H1 (cell line): ENCODE measurements at regions not wholly inside any gene's neighbourhood (a gene's known extent, or its start where the extent isn't known, plus 50 kb on each side); places are given as distances from the start of the nearest gene placed in this dataset.

ENCODE experiments used
- CTCF ChIA-PET: fragments of 300-600 bp; sonication (Branson Sonifier 250); formaldehyde crosslinking; loops from one replicate; lab custom pipeline; 2021; ENCODE audit not compliant: partially characterized antibody; lab: Charles Lee
- POLR2A ChIA-PET: fragments of 300-600 bp; sonication (Branson Sonifier 250); formaldehyde crosslinking; loops from one replicate; lab custom pipeline; 2021; ENCODE audit warnings: inconsistent platforms; ENCODE audit not compliant: partially characterized antibody; lab: Charles Lee
- DNase-seq, 2 experiments: peaks; one replicate each; pipeline versions ENCODE4 v3.0.0 to v3.0.0-alpha.2; 2010 to 2022; ENCODE audit warnings: low spot score in 2 of 2, low read depth in 1 of 2, mixed read lengths in 1 of 2
- FAIRE-seq: peaks from 2 replicates; lab custom pipeline; 2011; peaks lifted over from hg19 to GRCh38; lab: Jason Lieb, UNC
- H2AFZ ChIP-seq: 2 replicates; pipeline ENCODE4 v1.8.1; 2012; ENCODE audit warnings: low read length, inconsistent platforms
- H2AK5ac ChIP-seq: 2 replicates; pipeline ENCODE4 v1.6.1; 2013; ENCODE audit warnings: low read depth, low read length
- H2BK120ac ChIP-seq: replicated peaks from 2 replicates; pipeline ENCODE3; 2013; ENCODE audit warnings: low read depth, low read length, inconsistent platforms
- H2BK12ac ChIP-seq: 2 replicates; pipeline ENCODE4 v1.6.1; 2013; ENCODE audit warnings: low read depth, low read length
- H2BK15ac ChIP-seq: 2 replicates; pipeline ENCODE4 v1.6.1; 2013; ENCODE audit warnings: low read length
- H2BK20ac ChIP-seq: 2 replicates; pipeline ENCODE4 v1.6.1; 2013; ENCODE audit warnings: low read length
- H2BK5ac ChIP-seq: 2 replicates; pipeline ENCODE4 v1.6.1; 2013; ENCODE audit warnings: low read depth, low read length
- H3K14ac ChIP-seq: 2 replicates; pipeline ENCODE4 v1.6.1; 2013; ENCODE audit warnings: inconsistent platforms; ENCODE audit not compliant: insufficient read length
- H3K18ac ChIP-seq: 2 replicates; pipeline ENCODE4 v1.6.1; 2013; ENCODE audit warnings: low read length; ENCODE audit errors: extremely low read depth
- H3K23ac ChIP-seq: 2 replicates; pipeline ENCODE4 v1.6.1; 2013; ENCODE audit warnings: inconsistent platforms; ENCODE audit not compliant: insufficient read length
- H3K23me2 ChIP-seq: 2 replicates; pipeline ENCODE4 v1.6.1; 2013; ENCODE audit warnings: low read depth, low read length
- H3K27ac ChIP-seq: 2 replicates; pipeline ENCODE4 v1.6.1; 2011; ENCODE audit warnings: low read depth, low read length, inconsistent platforms
- H3K27me3 ChIP-seq, 4 experiments: replicated peaks in 1 of 4; 1 replicate in 1 of 4; 2 replicates in 3 of 4; pipeline versions ENCODE4 v1.6.1 to v1.8.1; 2011 to 2013; ENCODE audit warnings: low read length in 3 of 4, mild to moderate bottlenecking in 3 of 4, inconsistent platforms in 2 of 4, mixed read lengths in 2 of 4, moderate library complexity in 1 of 4; ENCODE audit not compliant: control insufficient read depth in 3 of 4, insufficient read depth in 3 of 4; ENCODE audit errors: extremely low read depth in 1 of 4
- H3K36me3 ChIP-seq, 4 experiments: 2 replicates each; pipeline versions ENCODE4 v1.6.1 to v1.8.1; 2011 to 2013; ENCODE audit warnings: mild to moderate bottlenecking in 4 of 4, low read length in 3 of 4, moderate library complexity in 2 of 4, control low read depth in 1 of 4, inconsistent platforms in 1 of 4; ENCODE audit not compliant: insufficient read depth in 4 of 4, control insufficient read depth in 2 of 4
- H3K4ac ChIP-seq: replicated peaks from 2 replicates; pipeline ENCODE3; 2013; ENCODE audit warnings: low read length, low read depth, mixed read lengths, inconsistent platforms; ENCODE audit not compliant: insufficient read length
- H3K4me1 ChIP-seq, 4 experiments: replicated peaks in 1 of 4; 1 replicate in 1 of 4; 2 replicates in 3 of 4; pipeline versions ENCODE4 v1.6.1 to v1.8.1; 2011 to 2013; ENCODE audit warnings: low read length in 3 of 4, inconsistent platforms in 2 of 4, mixed read lengths in 1 of 4; ENCODE audit not compliant: insufficient read depth in 4 of 4, control insufficient read depth in 3 of 4
- H3K4me2 ChIP-seq, 2 experiments: 2 replicates each; pipeline versions ENCODE4 v1.6.1 to v1.8.1; 2011 to 2013; ENCODE audit warnings: low read depth in 2 of 2, low read length in 2 of 2, control low read depth in 1 of 2, inconsistent platforms in 1 of 2, mild to moderate bottlenecking in 1 of 2; ENCODE audit not compliant: insufficient read depth in 1 of 2
- H3K4me3 ChIP-seq, 4 experiments: fragments of 200-600, 300-600 bp in 1 of 4; sonication (generic), shearing (Covaris generic), sonication (Bioruptor Twin) in 1 of 4; 2 replicates each; pipeline versions ENCODE4 v1.5.1 to v1.8.1; 2011 to 2016; ENCODE audit warnings: low read length in 4 of 4, low read depth in 3 of 4, control low read depth in 2 of 4, inconsistent platforms in 2 of 4, mild to moderate bottlenecking in 2 of 4, mixed read lengths in 1 of 4, moderate library complexity in 1 of 4; ENCODE audit not compliant: insufficient read depth in 2 of 4; ENCODE audit errors: extremely low read depth in 1 of 4
- H3K56ac ChIP-seq: replicated peaks from 2 replicates; pipeline ENCODE3; 2013; ENCODE audit warnings: low read depth, mild to moderate bottlenecking, mixed read lengths, low read length, inconsistent platforms; ENCODE audit not compliant: insufficient read length
- H3K79me1 ChIP-seq: 2 replicates; pipeline ENCODE4 v1.6.1; 2013; ENCODE audit warnings: low read depth, low read length, control low read depth
- H3K79me2 ChIP-seq, 2 experiments: 2 replicates each; pipeline versions ENCODE4 v1.6.1 to v1.8.1; 2012 to 2013; ENCODE audit warnings: low read length in 2 of 2, mild to moderate bottlenecking in 2 of 2, inconsistent platforms in 1 of 2; ENCODE audit not compliant: insufficient read depth in 2 of 2, control insufficient read depth in 1 of 2
- H3K9ac ChIP-seq, 4 experiments: replicated peaks in 1 of 4; 1 replicate in 1 of 4; 2 replicates in 3 of 4; pipeline versions ENCODE4 v1.6.1 to v1.8.1; 2011 to 2013; ENCODE audit warnings: low read depth in 3 of 4, low read length in 3 of 4, control low read depth in 2 of 4, mild to moderate bottlenecking in 2 of 4, moderate library complexity in 2 of 4, inconsistent platforms in 1 of 4; ENCODE audit errors: extremely low read depth in 1 of 4
- H3K9me3 ChIP-seq, 2 experiments: 2 replicates each; pipeline versions ENCODE4 v1.6.1 to v1.8.1; 2012 to 2013; ENCODE audit warnings: mild to moderate bottlenecking in 2 of 2, moderate library complexity in 2 of 2, control low read depth in 1 of 2, inconsistent platforms in 1 of 2, low read depth in 1 of 2, low read length in 1 of 2, mixed read lengths in 1 of 2; ENCODE audit not compliant: insufficient read depth in 2 of 2
- H4K20me1 ChIP-seq, 2 experiments: replicated peaks in 1 of 2; 2 replicates each; pipeline versions ENCODE3 to v1.8.1; 2011 to 2013; ENCODE audit warnings: inconsistent platforms in 2 of 2, low read length in 2 of 2, mild to moderate bottlenecking in 1 of 2; ENCODE audit not compliant: insufficient read depth in 2 of 2, control insufficient read depth in 1 of 2
- H4K5ac ChIP-seq: 2 replicates; pipeline ENCODE4 v1.6.1; 2013; ENCODE audit warnings: low read length, low read depth, mixed read lengths, inconsistent platforms; ENCODE audit not compliant: insufficient read length
- H4K8ac ChIP-seq: 2 replicates; pipeline ENCODE4 v1.8.0; 2013; ENCODE audit warnings: mild to moderate bottlenecking, moderate library complexity, low read length, inconsistent platforms; ENCODE audit not compliant: insufficient read depth; ENCODE audit errors: extremely low read depth
- H4K91ac ChIP-seq: replicated peaks from 2 replicates; pipeline ENCODE3; 2013; ENCODE audit warnings: low read length, mixed read lengths, inconsistent platforms; ENCODE audit not compliant: insufficient read length
- CREB1 ChIP-seq: IDR thresholded peaks from 2 replicates; pipeline ENCODE4 v1.6.1; 2012; ENCODE audit warnings: inconsistent platforms
- JUN ChIP-seq: IDR thresholded peaks from 2 replicates; pipeline ENCODE4 v1.6.1; 2011; ENCODE audit warnings: low read depth, mild to moderate bottlenecking, improper control_type of control experiment, low read length
- KDM4A ChIP-seq: IDR thresholded peaks from one replicate; pipeline ENCODE4 v1.7.1; 2012; ENCODE audit warnings: low read depth, mild to moderate bottlenecking, moderate library complexity, low read length, inconsistent platforms; ENCODE audit not compliant: severe bottlenecking
- POU5F1 ChIP-seq: IDR thresholded peaks from 2 replicates; pipeline ENCODE4 v1.6.1; 2011; ENCODE audit warnings: low read depth, mild to moderate bottlenecking, low read length, moderate library complexity
- SIRT6 ChIP-seq: IDR thresholded peaks from one replicate; pipeline ENCODE4 v1.7.1; 2012; ENCODE audit warnings: low read length, inconsistent platforms
- SIX5 ChIP-seq: IDR thresholded peaks from 2 replicates; pipeline ENCODE4 v1.6.1; 2011; ENCODE audit warnings: mild to moderate bottlenecking, low read depth, low read length

GRCh38 chr12:92421701-92422100 lies 276.1 kb upstream of the BTG1 start:
- DNase-seq (no peak), FAIRE-seq (no peak)
- no peak overlapping the region for H3K9ac ChIP-seq
- TF ChIP-seq JUN, result no peak
- no peak for TF ChIP-seq CREB1
- no peak for TF ChIP-seq SIX5
- TF ChIP-seq POU5F1, result no peak
- TF ChIP-seq KDM4A, result no peak
- TF ChIP-seq SIRT6, result no peak

More at GRCh38 chr12:92421701-92422100, 276.1 kb upstream of the BTG1 start:
- Histone ChIP-seq H2AK5ac (no peak overlapping the region), H3K4ac (no peak overlapping the region), H4K5ac (no peak overlapping the region), H4K91ac (no peak overlapping the region), H3K4me2 (no peak overlapping the region), H3K27me3 (no peaks in the 10 kb centered on the region), H3K79me1 (no peaks in the 10 kb centered on the region), H2BK5ac (no peak overlapping the region), H3K23me2 (no peaks in the 10 kb centered on the region), H2BK20ac (no peak overlapping the region), H3K56ac (no peak overlapping the region), H3K79me2 (no peaks in the 10 kb centered on the region; a peak in 1 of 4 replicates), H3K36me3 (no peaks in the 10 kb centered on the region), H4K20me1 (no peaks in the 10 kb centered on the region), H2BK120ac (no peak overlapping the region), H3K4me1 (peaks cover 0 to 6% (median 3%) of the 10 kb centered on the region in 4 experiments; a peak in 3 of 7 replicates), H3K18ac (no peak overlapping the region), H3K23ac (no peak overlapping the region), H3K14ac (no peak overlapping the region), H2BK15ac (no peak overlapping the region), H3K4me3 (no peak overlapping the region), H2BK12ac (no peak overlapping the region), H3K9me3 (no peaks in the 10 kb centered on the region), H2AFZ (no peak overlapping the region), H3K27ac (no peak overlapping the region), H4K8ac (no peak overlapping the region)
- ChIA-PET CTCF (interaction anchor here (0.9 to 1.0 kb wide), 2 partner anchors 11 to 52 kb away, joined by 3 to 4 read pairs; no protein-coding TSS in a partner anchor), POLR2A (no interaction called here)
